H1 (cell line): ENCODE measurements at regions not wholly inside any gene's neighbourhood (a gene's known extent, or its start where the extent isn't known, plus 50 kb on each side); places are given as distances from the start of the nearest gene placed in this dataset.

ENCODE experiments used
- JUN ChIP-seq: IDR thresholded peaks from 2 replicates; pipeline ENCODE4 v1.6.1; 2011; ENCODE audit warnings: low read depth, mild to moderate bottlenecking, improper control_type of control experiment, low read length
- SIX5 ChIP-seq: IDR thresholded peaks from 2 replicates; pipeline ENCODE4 v1.6.1; 2011; ENCODE audit warnings: mild to moderate bottlenecking, low read depth, low read length
- TBP ChIP-seq: IDR thresholded peaks from 2 replicates; pipeline ENCODE4 v1.6.1; 2011; ENCODE audit warnings: low read depth, low read length, improper control_type of control experiment
- ZNF274 ChIP-seq: IDR thresholded peaks from 2 replicates; pipeline ENCODE4 v1.7.0; 2012; ENCODE audit warnings: low read length, borderline replicate concordance; ENCODE audit errors: extremely low read depth

DNA sequence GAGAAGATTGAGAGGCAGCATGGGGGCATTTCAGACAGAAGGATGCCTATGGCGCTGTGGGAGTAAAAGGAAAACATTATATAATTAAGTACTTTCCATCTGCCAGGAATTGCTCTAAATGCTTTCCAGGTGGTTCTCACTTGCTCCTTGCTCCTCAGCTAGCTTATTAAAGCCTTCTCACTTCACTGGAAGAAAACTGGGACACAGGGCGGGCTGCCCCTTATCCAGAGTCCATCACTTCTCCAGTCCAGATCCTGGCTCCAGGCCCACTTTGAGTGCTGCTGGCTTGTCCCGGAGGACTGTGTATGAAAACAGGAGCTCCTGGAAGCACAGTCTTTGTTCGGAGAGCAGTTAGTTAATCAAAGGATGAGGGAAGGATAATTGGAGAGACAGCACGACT, 409.9 kb upstream of the ADAMTS16 start (continued):
- no peak for TF ChIP-seq ZNF274
- TF ChIP-seq TBP, result no peak
- TF ChIP-seq SIX5, result no peak
- TF ChIP-seq JUN, result no peak
- TF ChIP-seq, all 59 proteins: peak for 0
